ENCODE measurements at regions not wholly inside any gene's neighbourhood (a gene's known extent, or its start where the extent isn't known, plus 50 kb on each side); places are given as distances from the start of the nearest gene placed in this dataset.
"Not testable (repeated sequence)": the region's sequence is repeated elsewhere in the genome, so short reads cannot be mapped to it uniquely, and the experiment has no call there.

- H3K27ac ChIP-seq (ENCODE audit: insufficient read depth, low read length); H4K91ac ChIP-seq (ENCODE audit: insufficient read depth, low read depth, low read length); H3K36me3 ChIP-seq (ENCODE audit: control insufficient read depth, insufficient read depth, low read length); H2BK5ac ChIP-seq (ENCODE audit: low read depth, low read length, poor library complexity, severe bottlenecking); DNase-seq; POLR2A ChIA-PET (ENCODE audit: unreplicated experiment); ATAC-seq (ENCODE audit: low read depth); BruUV-seq (replicated peaks); H2AFZ ChIP-seq (replicated peaks; ENCODE audit: low read length, poor library complexity); H3K4me3 ChIP-seq (ENCODE audit: insufficient read depth, low read depth, low read length); H2BK20ac ChIP-seq (ENCODE audit: low read depth, low read length); H3K9me3 ChIP-seq (ENCODE audit: control insufficient read depth, insufficient read depth, low read length); H3K23ac ChIP-seq (ENCODE audit: low read depth, low read length); H3K79me1 ChIP-seq (ENCODE audit: low read depth in 1 of 2, low read length in 2 of 2); H2BK120ac ChIP-seq (ENCODE audit: low read depth, low read length); H2BK15ac ChIP-seq (ENCODE audit: low read depth, low read length); in situ Hi-C loops (cut with MboI; ENCODE audit: low sequenced_read_pairs); H3K4me2 ChIP-seq (ENCODE audit: low read depth, low read length); H4K8ac ChIP-seq (ENCODE audit: low read depth in 2 of 2, low read length in 2 of 2); H4K20me1 ChIP-seq (ENCODE audit: insufficient read depth, low read length); CTCF ChIA-PET; H3K4me1 ChIP-seq (ENCODE audit: control insufficient read depth, insufficient read depth, low read length); dilution Hi-C loops (cut with HindIII; ENCODE audit: low sequenced_read_pairs, unreplicated experiment); H3K18ac ChIP-seq (ENCODE audit: low read depth, low read length); H4K5ac ChIP-seq (ENCODE audit: low read depth, low read length); H3K56ac ChIP-seq (ENCODE audit: extremely low read depth, insufficient read depth, low read length); H3K4ac ChIP-seq (ENCODE audit: low read depth, low read length); H2AK9ac ChIP-seq (replicated peaks; ENCODE audit: low read depth, low read length, poor library complexity); intact Hi-C loops (cut with micrococcal nuclease); H3K14ac ChIP-seq (replicated peaks; ENCODE audit: low read depth, low read length); H2AK5ac ChIP-seq (ENCODE audit: low read depth, low read length); H3K9me1 ChIP-seq (ENCODE audit: insufficient read depth, low read length); H3K9ac ChIP-seq (ENCODE audit: low read depth, low read length): not testable (repeated sequence)
- WGBS, 2 experiments (ENCODE audit: extremely low coverage in 2 of 2, insufficient read length in 1 of 2), result 66% methylated on average over 2 of the region's 2 CpGs; no CpG with 5 or more reads in 1 of the 2 experiments
- H3K27me3 ChIP-seq (ENCODE audit: control insufficient read depth, insufficient read depth, low read length), result peaks cover 38% of the 10 kb centered on the region
Observed at GRCh38 chr2:64925930-64926722, 63.1 kb upstream of the SLC1A4 start.

Measured in IMR-90 (cell line).